Mucosa of stomach (tissue), 1 donor: ENCODE measurements at regions not wholly inside any gene's neighbourhood (a gene's known extent, or its start where the extent isn't known, plus 50 kb on each side); places are given as distances from the start of the nearest gene placed in this dataset.

Experiments used
- H3K27me3 ChIP-seq: one replicate; pipeline ENCODE4 v1.7.0; 2013; ENCODE audit warnings: mild to moderate bottlenecking, low read length; ENCODE audit not compliant: control insufficient read depth, insufficient read depth
- H3K36me3 ChIP-seq: one replicate; pipeline ENCODE4 v1.7.0; 2013; ENCODE audit warnings: low read length; ENCODE audit not compliant: control insufficient read depth, insufficient read depth
- H3K4me1 ChIP-seq: one replicate; pipeline ENCODE4 v1.7.0; 2013; ENCODE audit warnings: mild to moderate bottlenecking, low read length; ENCODE audit not compliant: control insufficient read depth, insufficient read depth
- H3K4me3 ChIP-seq: one replicate; pipeline ENCODE4 v1.7.0; 2013; ENCODE audit warnings: low read length
- H3K9ac ChIP-seq: one replicate; pipeline ENCODE4 v1.7.0; 2013; ENCODE audit warnings: mild to moderate bottlenecking, low read length, moderate library complexity
- H3K9me3 ChIP-seq: one replicate; pipeline ENCODE4 v1.7.0; 2013; ENCODE audit warnings: mild to moderate bottlenecking, low read length, moderate library complexity; ENCODE audit not compliant: control insufficient read depth
- donor health status: Pancreatic carcinoma.

DNA sequence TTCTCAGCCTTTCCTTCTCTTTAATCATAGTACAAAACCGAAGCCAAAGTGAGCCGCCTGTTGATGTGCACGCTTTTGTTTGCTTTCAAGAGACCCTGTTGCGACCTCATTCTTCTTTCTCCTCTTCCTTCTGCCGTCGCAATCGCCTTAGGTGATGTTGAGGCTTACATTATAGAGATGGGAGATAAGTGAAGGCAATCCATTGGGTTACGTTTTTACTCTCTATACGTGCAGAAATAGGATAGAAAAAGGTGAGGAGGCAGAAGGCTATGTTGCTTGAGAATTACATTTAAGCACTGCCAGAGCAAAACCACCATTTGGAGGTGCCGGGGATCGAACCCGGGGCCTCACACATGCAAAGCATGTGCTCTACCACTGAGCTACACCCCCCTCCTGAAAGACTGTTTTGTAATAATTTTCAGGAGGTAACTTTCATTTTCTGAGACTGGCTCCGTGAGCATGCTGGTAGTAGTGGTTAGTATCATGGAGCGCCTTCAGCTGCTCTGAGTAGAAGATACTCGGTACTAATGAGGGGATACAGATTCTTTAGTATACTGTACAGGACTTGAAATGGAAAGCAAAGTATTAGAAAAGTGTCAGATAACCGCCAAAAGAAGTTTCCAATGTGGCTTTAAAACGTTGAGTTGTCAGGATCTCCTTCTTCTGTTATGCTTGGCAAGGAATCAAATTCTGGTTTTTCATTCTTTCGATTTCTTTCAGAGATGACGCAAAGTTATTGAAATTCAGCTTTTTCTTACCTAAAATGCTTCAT lies 165.6 kb downstream of the TRIM27 start:
- Histone ChIP-seq H3K36me3 (no peaks in the 10 kb centered on the region), H3K4me1 (no peaks in the 10 kb centered on the region), H3K4me3 (no peak overlapping the region), H3K9ac (no peak overlapping the region), H3K9me3 (no peaks in the 10 kb centered on the region), H3K27me3 (peaks cover 25% of the 10 kb centered on the region)

DNA sequence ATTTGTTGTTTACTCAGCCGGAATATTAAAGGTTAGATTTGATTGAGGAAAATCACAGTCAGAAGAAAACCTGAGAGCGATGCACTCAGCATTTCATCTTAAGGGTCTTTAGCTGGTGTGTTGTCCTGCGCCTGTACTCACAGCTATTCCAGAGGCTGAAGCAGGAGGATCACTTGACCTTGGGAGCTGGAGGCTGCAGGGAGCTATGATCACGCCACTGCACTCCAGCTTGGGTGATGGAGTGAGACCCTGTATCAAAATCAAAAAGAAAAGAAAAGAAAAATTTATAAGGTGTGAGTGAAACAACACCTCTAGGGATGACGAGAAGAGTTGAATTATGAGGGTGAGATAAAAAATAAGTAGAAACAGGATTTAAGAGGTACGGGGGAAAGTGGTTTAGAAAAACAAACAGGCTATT lies 165.0 kb downstream of the TRIM27 start:
- no peak overlapping the region for H3K4me3 ChIP-seq
- no peak overlapping the region for H3K9ac ChIP-seq
- peaks cover 25% of the 10 kb centered on the region for H3K27me3 ChIP-seq
- H3K9me3 ChIP-seq, result no peaks in the 10 kb centered on the region
- H3K4me1 ChIP-seq, result no peaks in the 10 kb centered on the region
- no peaks in the 10 kb centered on the region for H3K36me3 ChIP-seq

DNA sequence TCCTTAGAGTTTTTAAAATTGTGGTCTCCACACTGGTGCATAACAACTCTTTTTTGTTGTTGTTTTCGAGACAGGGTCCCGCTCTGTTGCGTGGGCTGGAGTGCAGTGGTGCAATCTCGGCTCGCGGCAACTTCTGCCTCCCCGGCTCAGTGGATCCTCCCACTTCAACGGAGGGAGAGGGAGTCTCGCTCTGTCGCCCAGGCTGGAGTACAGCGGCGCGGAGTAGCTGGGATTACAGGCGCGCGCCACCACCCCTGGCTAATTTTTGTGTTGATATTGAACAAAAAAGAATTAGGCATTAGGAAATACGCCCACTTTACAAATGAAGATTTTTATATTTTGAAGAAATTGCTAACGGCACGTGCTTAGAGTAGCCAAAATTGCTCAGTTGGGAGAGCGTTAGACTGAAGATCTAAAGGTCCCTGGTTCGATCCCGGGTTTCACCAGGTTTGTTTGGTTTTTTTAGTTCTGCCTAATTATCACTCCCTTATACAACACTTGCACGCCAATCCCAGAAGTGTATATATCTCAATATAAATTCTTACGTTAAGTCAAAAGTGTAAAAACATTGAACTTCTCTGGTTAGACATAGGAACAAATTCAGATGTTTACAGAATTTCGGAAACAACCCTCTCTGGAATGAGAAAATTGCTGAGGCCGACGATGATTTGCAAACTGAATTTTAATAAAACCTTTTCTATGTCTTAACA lies 159.6 kb downstream of the TRIM27 start:
- H3K4me1 ChIP-seq, result no peaks in the 10 kb centered on the region
- H3K4me3 ChIP-seq, result no peak overlapping the region
- H3K9me3 ChIP-seq, result no peaks in the 10 kb centered on the region
- no peaks in the 10 kb centered on the region for H3K36me3 ChIP-seq
- peaks cover 57% of the 10 kb centered on the region for H3K27me3 ChIP-seq
- H3K9ac ChIP-seq, result no peak overlapping the region

DNA sequence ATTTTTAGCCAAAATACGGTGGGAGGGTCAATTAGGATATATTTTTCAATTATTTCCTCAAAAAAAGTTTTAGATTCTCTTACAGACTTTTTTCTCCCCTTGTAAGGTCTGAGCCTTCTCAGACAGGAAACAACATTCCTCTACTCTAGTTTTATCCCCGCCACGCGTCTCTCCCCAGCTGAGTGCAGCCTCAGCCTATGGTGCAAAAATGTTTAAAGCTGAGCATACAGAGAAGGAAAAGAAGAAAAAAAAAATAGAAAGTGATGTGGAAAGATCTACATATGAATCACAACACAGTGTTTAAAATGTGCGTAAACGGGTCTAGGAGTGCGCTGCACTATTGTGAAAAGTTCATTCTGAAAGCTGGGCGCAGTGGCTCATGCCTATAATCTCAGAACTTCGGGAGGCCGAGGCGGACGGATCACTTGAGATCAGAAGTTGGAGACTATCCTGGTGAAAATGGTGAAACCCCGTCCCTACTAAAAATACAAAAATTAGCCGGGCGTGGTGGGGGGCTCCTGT lies 159.0 kb downstream of the TRIM27 start:
- Histone ChIP-seq H3K27me3 (peaks cover 63% of the 10 kb centered on the region), H3K4me1 (no peaks in the 10 kb centered on the region), H3K9me3 (no peaks in the 10 kb centered on the region), H3K36me3 (no peaks in the 10 kb centered on the region), H3K4me3 (no peak overlapping the region), H3K9ac (no peak overlapping the region)

DNA sequence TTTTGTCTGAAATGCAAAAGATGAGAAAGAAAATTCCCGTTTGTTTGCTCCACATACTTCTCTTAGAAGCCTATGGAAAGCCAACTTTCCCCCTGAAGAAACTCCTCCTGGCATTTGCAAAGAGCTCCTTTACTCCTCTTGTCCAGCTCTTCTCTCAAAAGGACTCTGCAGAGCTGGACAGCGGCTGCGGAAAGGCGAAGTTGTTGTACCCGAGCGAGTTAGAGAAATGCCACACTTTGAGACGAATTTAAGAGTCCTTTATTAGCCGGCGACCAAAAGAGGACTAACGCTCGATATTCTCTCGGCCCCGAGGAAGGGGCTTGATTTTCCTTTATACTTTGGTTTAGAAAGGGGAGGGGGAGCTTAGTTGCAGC lies 157.8 kb downstream of the TRIM27 start:
- no peaks in the 10 kb centered on the region for H3K4me1 ChIP-seq

DNA sequence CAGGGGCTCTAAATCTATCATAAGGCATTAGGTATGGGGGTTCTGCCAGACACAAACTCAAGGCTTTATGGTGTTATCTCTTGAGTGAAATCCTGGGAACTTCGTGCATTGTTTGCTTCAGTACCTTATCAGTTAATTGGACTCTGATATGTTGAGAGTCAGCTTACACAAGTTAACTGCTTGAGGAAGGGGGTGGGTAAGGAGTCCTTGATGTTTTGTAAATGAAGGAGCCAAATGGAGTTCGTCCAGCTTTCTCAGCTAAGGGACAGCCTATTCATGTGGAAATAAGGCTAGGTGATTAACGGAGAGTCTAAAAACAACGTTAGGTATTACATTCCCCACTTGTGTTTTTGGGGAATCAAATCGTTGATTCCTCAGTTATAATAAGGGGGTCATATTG lies 157.4 kb downstream of the TRIM27 start:
- Histone ChIP-seq H3K4me3 (no peak overlapping the region), H3K9ac (no peak overlapping the region), H3K36me3 (no peaks in the 10 kb centered on the region), H3K4me1 (no peaks in the 10 kb centered on the region), H3K9me3 (no peaks in the 10 kb centered on the region), H3K27me3 (peaks cover 80% of the 10 kb centered on the region)

More for the DNA sequence above, 157.8 kb downstream of the TRIM27 start:
- Histone ChIP-seq H3K27me3 (peaks cover 75% of the 10 kb centered on the region), H3K36me3 (no peaks in the 10 kb centered on the region), H3K9me3 (no peaks in the 10 kb centered on the region), H3K4me3 (no peak overlapping the region), H3K9ac (no peak overlapping the region)

DNA sequence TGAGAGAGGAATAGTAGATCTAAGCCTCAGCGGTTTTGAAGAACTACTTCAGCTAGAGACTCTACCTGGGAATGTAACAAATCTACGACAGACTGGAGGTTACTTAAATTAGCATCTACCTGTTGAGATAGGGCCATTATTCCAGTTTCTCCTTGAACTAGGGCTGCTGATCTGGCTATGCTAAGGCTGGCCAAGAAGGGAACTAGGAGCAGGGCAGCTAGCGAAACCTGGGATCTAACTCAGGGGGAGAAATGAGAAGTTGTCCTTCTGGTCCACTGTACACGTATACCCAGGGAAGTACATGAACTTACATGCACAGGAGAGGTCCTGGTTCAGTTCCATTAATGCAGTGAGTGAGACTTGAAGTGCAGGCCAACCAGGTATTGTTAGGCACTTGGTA lies 156.7 kb downstream of the TRIM27 start:
- Histone ChIP-seq H3K9ac (no peak overlapping the region), H3K27me3 (peaks cover 84% of the 10 kb centered on the region), H3K4me1 (no peaks in the 10 kb centered on the region), H3K9me3 (no peaks in the 10 kb centered on the region), H3K4me3 (no peak overlapping the region), H3K36me3 (no peaks in the 10 kb centered on the region)

DNA sequence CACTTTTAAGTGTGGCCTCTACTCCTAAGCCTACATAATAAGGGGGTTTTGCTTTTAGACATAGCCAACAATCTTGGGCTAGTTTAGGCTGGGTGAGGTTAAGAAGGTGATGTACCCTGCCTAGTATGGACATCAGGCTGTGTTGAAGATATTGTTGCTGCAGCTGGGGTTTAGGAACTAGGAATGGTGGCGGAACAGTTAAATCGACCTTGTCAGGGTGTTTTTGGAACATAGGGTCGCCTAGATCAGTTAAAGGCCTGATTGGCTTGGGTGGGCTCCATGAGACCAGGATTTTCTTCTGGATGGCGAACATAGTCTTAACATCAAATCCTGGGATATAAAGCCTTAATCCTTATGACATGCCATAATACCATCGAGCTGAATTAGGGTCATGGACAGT lies 156.1 kb downstream of the TRIM27 start:
- H3K9me3 ChIP-seq, result no peaks in the 10 kb centered on the region
- H3K27me3 ChIP-seq, result peaks cover 89% of the 10 kb centered on the region

DNA sequence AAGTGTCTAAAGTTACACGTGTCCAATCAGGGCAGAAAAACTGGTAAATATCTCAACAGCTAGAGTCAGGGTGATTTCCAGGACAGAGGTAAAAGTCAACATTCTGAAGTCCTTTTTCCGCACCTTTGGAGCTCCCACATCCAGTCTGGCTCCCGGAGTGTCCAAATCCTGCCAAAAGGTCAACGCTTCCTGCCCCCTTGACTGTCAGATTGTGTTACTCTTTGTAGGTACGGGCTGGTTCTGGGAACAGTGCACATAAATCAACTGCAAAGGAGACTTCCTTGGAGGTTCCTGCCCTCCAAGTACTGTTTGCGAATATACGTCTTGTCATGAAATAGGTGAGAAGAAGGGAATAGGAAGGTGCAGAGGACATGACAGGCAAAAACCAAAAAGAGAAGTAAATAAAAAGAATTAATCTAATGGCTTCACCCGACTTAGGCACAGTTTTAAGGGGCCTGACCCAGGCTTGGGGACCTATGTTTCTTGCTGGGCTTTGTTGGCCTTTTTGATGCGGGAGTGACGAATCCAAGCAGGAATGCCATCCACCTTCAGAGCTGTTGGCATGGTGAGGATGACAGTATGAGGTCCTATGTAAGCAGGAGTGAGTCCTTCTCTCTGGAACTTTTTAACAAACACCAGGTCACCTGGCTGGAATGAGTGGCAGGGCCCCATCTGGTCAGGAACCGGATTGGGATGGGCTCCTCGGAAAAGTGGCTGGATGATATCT lies 155.4 kb downstream of the TRIM27 start:
- H3K9ac ChIP-seq, result no peak overlapping the region
- peaks cover 95% of the 10 kb centered on the region for H3K27me3 ChIP-seq

More for the DNA sequence above, 156.1 kb downstream of the TRIM27 start:
- H3K4me1 ChIP-seq, result no peaks in the 10 kb centered on the region
- H3K9ac ChIP-seq, result no peak overlapping the region
- no peak overlapping the region for H3K4me3 ChIP-seq
- no peaks in the 10 kb centered on the region for H3K36me3 ChIP-seq

DNA sequence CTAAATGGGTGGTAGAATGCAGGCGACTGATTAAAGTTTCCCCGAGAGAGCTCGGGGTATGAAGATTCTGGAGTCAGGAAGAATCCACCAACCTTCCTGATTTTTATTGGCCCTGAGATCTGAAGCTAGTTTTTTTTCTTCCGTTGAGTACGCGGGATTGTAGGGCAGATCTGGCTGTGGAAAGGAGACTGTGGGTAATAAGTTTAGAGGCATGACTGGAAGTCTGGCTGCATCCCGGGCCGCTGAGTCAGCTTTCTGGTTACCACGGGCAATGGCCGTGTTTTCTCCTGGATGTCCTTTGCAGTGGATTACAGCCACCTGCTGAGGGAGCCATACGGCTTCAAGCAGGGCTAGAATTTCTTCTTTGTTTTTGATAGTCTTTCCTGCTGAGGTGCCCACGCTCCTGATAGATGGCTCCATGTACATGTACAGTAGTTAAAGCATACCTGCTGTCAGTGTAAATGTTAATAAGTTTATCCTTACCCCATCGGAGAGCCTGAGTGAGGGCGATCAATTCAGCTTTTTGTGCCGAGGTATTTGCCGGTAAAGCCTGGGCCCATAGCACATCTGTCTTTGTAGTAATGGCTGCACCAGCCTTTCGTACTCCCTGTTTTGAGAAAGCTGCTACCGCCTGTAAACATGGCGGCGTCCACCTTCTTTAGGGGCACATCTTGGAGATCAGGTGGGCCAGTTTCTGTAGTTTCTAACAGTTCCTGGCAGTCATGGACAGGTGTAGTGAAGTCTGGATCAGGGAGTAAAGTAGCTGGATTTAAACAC lies 154.0 kb downstream of the TRIM27 start:
- Histone ChIP-seq H3K9ac (no peak overlapping the region), H3K4me3 (no peak overlapping the region), H3K36me3 (no peaks in the 10 kb centered on the region), H3K9me3 (no peaks in the 10 kb centered on the region), H3K4me1 (no peaks in the 10 kb centered on the region), H3K27me3 (peaks cover 100% of the 10 kb centered on the region)

More for the DNA sequence above, 155.4 kb downstream of the TRIM27 start:
- H3K9me3 ChIP-seq, result no peaks in the 10 kb centered on the region
- H3K4me1 ChIP-seq, result no peaks in the 10 kb centered on the region
- H3K36me3 ChIP-seq, result no peaks in the 10 kb centered on the region
- H3K4me3 ChIP-seq, result no peak overlapping the region

DNA sequence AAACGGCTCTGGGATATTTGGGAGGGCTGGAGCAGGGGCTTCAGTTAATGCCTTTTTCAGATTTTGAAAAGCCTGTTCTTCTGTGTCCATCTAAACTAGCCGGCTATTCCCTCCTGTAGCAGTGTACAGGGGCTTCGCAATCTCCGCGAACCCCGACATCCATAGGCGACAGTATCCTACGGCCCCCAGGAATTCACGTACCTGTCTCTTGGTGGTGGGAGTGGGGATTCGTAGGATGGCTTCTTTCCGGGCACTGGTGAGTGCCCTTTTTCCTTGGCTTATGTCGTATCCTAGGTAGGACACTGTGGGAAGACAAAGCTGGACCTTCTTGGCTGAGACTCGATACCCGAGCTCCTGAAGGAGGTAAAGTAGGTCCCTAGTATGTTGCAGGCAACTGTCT lies 153.1 kb downstream of the TRIM27 start:
- peaks cover 100% of the 10 kb centered on the region for H3K27me3 ChIP-seq

More for the DNA sequence above, 153.1 kb downstream of the TRIM27 start:
- no peak overlapping the region for H3K4me3 ChIP-seq
- H3K9me3 ChIP-seq, result no peaks in the 10 kb centered on the region
- H3K36me3 ChIP-seq, result no peaks in the 10 kb centered on the region
- H3K9ac ChIP-seq, result no peak overlapping the region
- no peaks in the 10 kb centered on the region for H3K4me1 ChIP-seq
